H9 (cell line): ENCODE measurements at regions not wholly inside any gene's neighbourhood (a gene's known extent, or its start where the extent isn't known, plus 50 kb on each side); places are given as distances from the start of the nearest gene placed in this dataset.

Experiments
- DNase-seq: peaks from one replicate; pipeline ENCODE4 v3.0.0-alpha.2; 2017
- H2AFZ ChIP-seq: one replicate; pipeline ENCODE4 v1.6.1; 2013; ENCODE audit warnings: mild to moderate bottlenecking, low read length, control low read depth, moderate library complexity
- H2AK5ac ChIP-seq: 2 replicates; pipeline ENCODE4 v1.6.1; 2013; ENCODE audit warnings: low read length, control low read depth, mixed read lengths; ENCODE audit not compliant: insufficient read length
- H2BK120ac ChIP-seq: one replicate; pipeline ENCODE4 v1.6.1; 2013; ENCODE audit warnings: low read depth, mild to moderate bottlenecking, low read length, control low read depth, inconsistent platforms; ENCODE audit not compliant: poor library complexity, severe bottlenecking
- H2BK12ac ChIP-seq: 2 replicates; pipeline ENCODE4 v1.6.1; 2013; ENCODE audit warnings: low read length, control low read depth, mixed read lengths, low read depth; ENCODE audit not compliant: insufficient read length
- H2BK15ac ChIP-seq: 2 replicates; pipeline ENCODE4 v1.6.1; 2013; ENCODE audit warnings: low read depth, low read length, control low read depth
- H2BK20ac ChIP-seq: one replicate; pipeline ENCODE4 v1.6.1; 2013; ENCODE audit warnings: low read depth, mild to moderate bottlenecking, low read length, control low read depth, inconsistent platforms; ENCODE audit not compliant: poor library complexity, severe bottlenecking
- H2BK5ac ChIP-seq: 2 replicates; pipeline ENCODE4 v1.6.1; 2013; ENCODE audit warnings: low read length, control low read depth, mixed read lengths; ENCODE audit not compliant: insufficient read length
- H3K14ac ChIP-seq: 2 replicates; pipeline ENCODE4 v1.6.1; 2013; ENCODE audit warnings: low read length, control low read depth; ENCODE audit not compliant: insufficient read depth
- H3K18ac ChIP-seq: 2 replicates; pipeline ENCODE4 v1.6.1; 2013; ENCODE audit warnings: low read depth, mild to moderate bottlenecking, mixed read lengths, low read length, control low read depth; ENCODE audit not compliant: insufficient read length
- H3K23ac ChIP-seq: 2 replicates; pipeline ENCODE4 v1.6.1; 2013; ENCODE audit warnings: low read length, control low read depth, mixed read lengths, low read depth; ENCODE audit not compliant: insufficient read length
- H3K23me2 ChIP-seq: 2 replicates; pipeline ENCODE4 v1.6.1; 2013; ENCODE audit warnings: low read depth, mild to moderate bottlenecking, mixed read lengths, low read length, control low read depth; ENCODE audit not compliant: insufficient read length, poor library complexity, severe bottlenecking
- H3K27ac ChIP-seq: 2 replicates; pipeline ENCODE4 v1.5.1; 2013; ENCODE audit warnings: low read length, control low read depth, mixed read lengths, low read depth; ENCODE audit not compliant: insufficient read length
- H3K27me3 ChIP-seq: 2 replicates; pipeline ENCODE4 v1.6.1; 2013; ENCODE audit warnings: low read length, control low read depth, inconsistent platforms; ENCODE audit not compliant: insufficient read depth
- H3K4ac ChIP-seq: 2 replicates; pipeline ENCODE4 v1.6.1; 2013; ENCODE audit warnings: low read depth, mild to moderate bottlenecking, control low read depth, inconsistent platforms, low read length, moderate library complexity
- H3K4me1 ChIP-seq: 2 replicates; pipeline ENCODE4 v1.6.1; 2013; ENCODE audit warnings: low read length, control low read depth, inconsistent platforms; ENCODE audit not compliant: insufficient read depth
- H3K4me2 ChIP-seq: 2 replicates; pipeline ENCODE4 v1.6.1; 2013; ENCODE audit warnings: low read length, control low read depth, mixed read lengths; ENCODE audit not compliant: insufficient read length, insufficient read depth
- H3K56ac ChIP-seq: 2 replicates; pipeline ENCODE4 v1.6.1; 2013; ENCODE audit warnings: low read depth, mild to moderate bottlenecking, mixed read lengths, low read length, control low read depth; ENCODE audit not compliant: insufficient read length
- H3K79me1 ChIP-seq: 2 replicates; pipeline ENCODE4 v1.6.1; 2013; ENCODE audit warnings: low read depth, mild to moderate bottlenecking, moderate library complexity, low read length, control low read depth, inconsistent platforms; ENCODE audit not compliant: insufficient read depth, poor library complexity, severe bottlenecking
- H3K79me2 ChIP-seq: 2 replicates; pipeline ENCODE4 v1.6.1; 2013; ENCODE audit warnings: low read length, control low read depth, inconsistent platforms; ENCODE audit not compliant: insufficient read depth
- H3K9ac ChIP-seq: 2 replicates; pipeline ENCODE4 v1.6.1; 2013; ENCODE audit warnings: low read length, control low read depth, mixed read lengths; ENCODE audit not compliant: insufficient read length; ENCODE audit errors: extremely low read depth
- H3K9me3 ChIP-seq: one replicate; pipeline ENCODE4 v1.6.1; 2013; ENCODE audit warnings: low read depth, low read length, inconsistent platforms; ENCODE audit not compliant: control insufficient read depth
- H3T11ph ChIP-seq: one replicate; pipeline ENCODE4 v1.6.1; 2013; ENCODE audit warnings: mild to moderate bottlenecking, low read length, control low read depth, inconsistent platforms
- H4K20me1 ChIP-seq: one replicate; pipeline ENCODE4 v1.6.1; 2013; ENCODE audit not compliant: control insufficient read depth, insufficient read length, insufficient read depth
- H4K5ac ChIP-seq: 2 replicates; pipeline ENCODE4 v1.6.1; 2013; ENCODE audit warnings: low read depth, mild to moderate bottlenecking, mixed read lengths, low read length, control low read depth; ENCODE audit not compliant: insufficient read length
- H4K8ac ChIP-seq: replicated peaks from 2 replicates; pipeline ENCODE4 v1.6.1; 2013; ENCODE audit warnings: low read length, control low read depth, mixed read lengths, low read depth; ENCODE audit not compliant: insufficient read length
- H4K91ac ChIP-seq: 2 replicates; pipeline ENCODE4 v1.6.1; 2013; ENCODE audit warnings: low read depth, mild to moderate bottlenecking, moderate library complexity, mixed read lengths, low read length, control low read depth; ENCODE audit not compliant: insufficient read length
- H3K27ac Mint-ChIP-seq, 3 experiments: 2 replicates in 2 of 3; 3 replicates in 1 of 3; pipeline ENCODE4 v1.8.0; 2020 to 2021; ENCODE audit warnings: mixed read lengths in 3 of 3, mild to moderate bottlenecking in 1 of 3, moderate library complexity in 1 of 3
- H3K27me3 Mint-ChIP-seq: 2 replicates; pipeline ENCODE4 v1.8.0; 2021; ENCODE audit warnings: low read depth, mild to moderate bottlenecking, moderate library complexity, mixed read lengths
- H3K36me3 Mint-ChIP-seq, 3 experiments: 2 replicates in 2 of 3; 3 replicates in 1 of 3; pipeline ENCODE4 v1.8.0; 2020 to 2021; ENCODE audit warnings: low read depth in 3 of 3, mixed read lengths in 3 of 3; ENCODE audit not compliant: insufficient read depth in 1 of 3
- H3K4me1 Mint-ChIP-seq, 2 experiments: 2 replicates each; pipeline ENCODE4 v1.8.0; 2020; ENCODE audit warnings: mixed read lengths in 2 of 2
- H3K4me3 Mint-ChIP-seq, 2 experiments: 2 replicates in 1 of 2; 3 replicates in 1 of 2; pipeline ENCODE4 v1.8.0; 2020 to 2021; ENCODE audit warnings: mild to moderate bottlenecking in 2 of 2, mixed read lengths in 2 of 2, moderate library complexity in 1 of 2
- H3K9me3 Mint-ChIP-seq, 2 experiments: 2 replicates in 1 of 2; 3 replicates in 1 of 2; pipeline ENCODE4 v1.8.0; 2020; ENCODE audit warnings: mild to moderate bottlenecking in 2 of 2, mixed read lengths in 2 of 2, moderate library complexity in 1 of 2
- WGBS: extraction: QIAGEN DNeasy Blood & Tissue Kit; methylation state at CpG from one replicate; pipeline ENCODE4 v1.1.7; 2013; ENCODE audit warnings: missing lambda C conversion rate, low lambda C conversion rate, mixed read lengths; ENCODE audit not compliant: insufficient read length; ENCODE audit errors: extremely low coverage; 5-methylcytosine and 5-hydroxymethylcytosine counted together
- TF ChIP-seq, protein P1 (sequence below): fragments of 200-600 bp; sonication (generic); conservative IDR thresholded peaks from 3 replicates; pipeline ENCODE4 v1.8.0; 2021; ENCODE audit warnings: antibody characterized with exemption, mild to moderate bottlenecking

DNA sequence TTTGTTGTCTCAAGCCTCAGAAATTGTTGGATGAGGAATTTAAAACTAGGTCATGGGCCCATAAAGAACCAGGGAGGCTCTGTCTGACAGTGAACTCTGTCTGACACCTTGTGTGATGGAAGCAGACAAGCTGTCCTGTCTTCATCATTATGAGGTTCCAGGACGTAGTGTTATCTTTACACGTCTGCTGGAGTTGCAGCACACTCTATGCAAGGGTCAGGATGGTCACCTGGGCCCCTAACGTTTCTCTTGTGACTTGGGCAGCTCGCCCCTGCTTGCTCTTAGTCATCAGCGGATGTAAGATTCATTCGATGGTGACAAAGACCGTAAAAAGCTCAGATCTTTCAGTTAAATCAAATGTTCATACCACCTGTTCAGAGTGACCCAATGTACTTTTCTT, 92.0 kb upstream of the ADGRG2 start:
- Histone ChIP-seq H3K27me3 (no peaks in the 10 kb centered on the region), H3K27ac (no peak overlapping the region), H2BK120ac (no peak overlapping the region), H2BK5ac (no peak overlapping the region), H3K23ac (no peak overlapping the region), H3K23me2 (no peaks in the 10 kb centered on the region), H4K20me1 (no peaks in the 10 kb centered on the region), H3K79me2 (no peaks in the 10 kb centered on the region), H3K4me1 (no peaks in the 10 kb centered on the region), H3T11ph (no peak overlapping the region), H3K4me2 (no peak overlapping the region), H3K18ac (no peak overlapping the region), H2AFZ (no peak overlapping the region), H2BK20ac (no peak overlapping the region), H4K8ac (no peak overlapping the region), H4K5ac (no peak overlapping the region), H4K91ac (no peak overlapping the region), H3K79me1 (no peaks in the 10 kb centered on the region), H3K14ac (no peak overlapping the region), H2BK15ac (no peak overlapping the region), H3K9ac (no peak overlapping the region), H2BK12ac (no peak overlapping the region), H3K56ac (no peak overlapping the region), H2AK5ac (no peak overlapping the region), H3K4ac (no peak overlapping the region), H3K9me3 (peaks cover 8% of the 10 kb centered on the region)
- H3K36me3 Mint-ChIP-seq: no peaks in the 10 kb centered on the region
- no peak overlapping the region for H3K4me3 Mint-ChIP-seq
- no CpG with 5 or more reads among the region's 7 CpGs for WGBS
- no peak overlapping the region for H3K27ac Mint-ChIP-seq
- peaks cover 63 to 65% of the 10 kb centered on the region in 2 experiments for H3K9me3 Mint-ChIP-seq
- TF ChIP-seq, protein P1, sequence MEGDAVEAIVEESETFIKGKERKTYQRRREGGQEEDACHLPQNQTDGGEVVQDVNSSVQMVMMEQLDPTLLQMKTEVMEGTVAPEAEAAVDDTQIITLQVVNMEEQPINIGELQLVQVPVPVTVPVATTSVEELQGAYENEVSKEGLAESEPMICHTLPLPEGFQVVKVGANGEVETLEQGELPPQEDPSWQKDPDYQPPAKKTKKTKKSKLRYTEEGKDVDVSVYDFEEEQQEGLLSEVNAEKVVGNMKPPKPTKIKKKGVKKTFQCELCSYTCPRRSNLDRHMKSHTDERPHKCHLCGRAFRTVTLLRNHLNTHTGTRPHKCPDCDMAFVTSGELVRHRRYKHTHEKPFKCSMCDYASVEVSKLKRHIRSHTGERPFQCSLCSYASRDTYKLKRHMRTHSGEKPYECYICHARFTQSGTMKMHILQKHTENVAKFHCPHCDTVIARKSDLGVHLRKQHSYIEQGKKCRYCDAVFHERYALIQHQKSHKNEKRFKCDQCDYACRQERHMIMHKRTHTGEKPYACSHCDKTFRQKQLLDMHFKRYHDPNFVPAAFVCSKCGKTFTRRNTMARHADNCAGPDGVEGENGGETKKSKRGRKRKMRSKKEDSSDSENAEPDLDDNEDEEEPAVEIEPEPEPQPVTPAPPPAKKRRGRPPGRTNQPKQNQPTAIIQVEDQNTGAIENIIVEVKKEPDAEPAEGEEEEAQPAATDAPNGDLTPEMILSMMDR: no peak
- no peaks in the 10 kb centered on the region for H3K4me1 Mint-ChIP-seq
- DNase-seq: no peak
- peaks cover 5% of the 10 kb centered on the region; the same call in 1 of the 2 replicates for H3K27me3 Mint-ChIP-seq
